Mesendoderm (in vitro differentiated cells): ENCODE measurements at regions not wholly inside any gene's neighbourhood (a gene's known extent, or its start where the extent isn't known, plus 50 kb on each side); places are given as distances from the start of the nearest gene placed in this dataset.
"Not testable (repeated sequence)": the region's sequence is repeated elsewhere in the genome, so short reads cannot be mapped to it uniquely, and the experiment has no call there.

Experiments
- DNase-seq: peaks from one replicate; pipeline ENCODE4 v3.0.0; 2013
- H2AK5ac ChIP-seq: 2 replicates; pipeline ENCODE4 v1.6.1; 2013; ENCODE audit warnings: low read length, inconsistent platforms
- H2BK120ac ChIP-seq: 2 replicates; pipeline ENCODE4 v1.6.1; 2013; ENCODE audit warnings: low read depth, mild to moderate bottlenecking, low read length, moderate library complexity, mixed read lengths
- H2BK15ac ChIP-seq: replicated peaks from 2 replicates; pipeline ENCODE4 v1.6.1; 2013; ENCODE audit warnings: low read depth, mild to moderate bottlenecking, moderate library complexity
- H2BK5ac ChIP-seq: 2 replicates; pipeline ENCODE4 v1.6.1; 2013; ENCODE audit warnings: low read length, inconsistent platforms
- H3K18ac ChIP-seq: 2 replicates; pipeline ENCODE4 v1.6.1; 2013; ENCODE audit warnings: mild to moderate bottlenecking, low read length, mixed read lengths
- H3K23ac ChIP-seq: one replicate; pipeline ENCODE4 v1.6.1; 2013; ENCODE audit warnings: low read length
- H3K27ac ChIP-seq: 2 replicates; pipeline ENCODE4 v1.5.1; 2013; ENCODE audit warnings: low read depth, mild to moderate bottlenecking, inconsistent platforms, low read length, moderate library complexity
- H3K27me3 ChIP-seq: 2 replicates; pipeline ENCODE4 v1.6.1; 2013; ENCODE audit warnings: low read length, control low read depth, mild to moderate bottlenecking, inconsistent platforms; ENCODE audit not compliant: insufficient read depth, poor library complexity
- H3K36me3 ChIP-seq: 2 replicates; pipeline ENCODE4 v1.6.1; 2013; ENCODE audit warnings: low read length, inconsistent platforms; ENCODE audit not compliant: control insufficient read depth, insufficient read depth
- H3K4ac ChIP-seq: one replicate; pipeline ENCODE4 v1.6.1; 2013; ENCODE audit warnings: low read depth, mild to moderate bottlenecking, low read length, moderate library complexity
- H3K4me1 ChIP-seq: 2 replicates; pipeline ENCODE4 v1.6.1; 2013; ENCODE audit warnings: low read depth, low read length, inconsistent platforms; ENCODE audit not compliant: control insufficient read depth
- H3K4me2 ChIP-seq: 2 replicates; pipeline ENCODE4 v1.6.1; 2013; ENCODE audit warnings: low read length
- H3K4me3 ChIP-seq: 2 replicates; pipeline ENCODE4 v1.5.1; 2013; ENCODE audit warnings: mild to moderate bottlenecking, low read length
- H3K56ac ChIP-seq: one replicate; pipeline ENCODE4 v1.6.1; 2013; ENCODE audit warnings: low read length
- H3K79me1 ChIP-seq: 2 replicates; pipeline ENCODE4 v1.6.1; 2013; ENCODE audit warnings: low read length, inconsistent platforms
- H3K79me2 ChIP-seq: 2 replicates; pipeline ENCODE4 v1.6.1; 2013; ENCODE audit warnings: mild to moderate bottlenecking, low read length; ENCODE audit not compliant: control insufficient read depth, insufficient read depth
- H3K9ac ChIP-seq: 2 replicates; pipeline ENCODE4 v1.6.1; 2013; ENCODE audit warnings: low read length, inconsistent platforms
- H4K5ac ChIP-seq: one replicate; pipeline ENCODE4 v1.6.1; 2013; ENCODE audit warnings: low read length
- H4K8ac ChIP-seq: one replicate; pipeline ENCODE4 v1.6.1; 2013; ENCODE audit warnings: low read depth, mild to moderate bottlenecking, control low read depth, low read length, moderate library complexity
- WGBS: extraction: QIAGEN DNeasy Blood & Tissue Kit; methylation state at CpG from one replicate; pipeline ENCODE4 v1.1.7; 2013; ENCODE audit warnings: low lambda C conversion rate, missing lambda C conversion rate; ENCODE audit not compliant: insufficient coverage; ENCODE audit errors: extremely low coverage; 5-methylcytosine and 5-hydroxymethylcytosine counted together

DNA sequence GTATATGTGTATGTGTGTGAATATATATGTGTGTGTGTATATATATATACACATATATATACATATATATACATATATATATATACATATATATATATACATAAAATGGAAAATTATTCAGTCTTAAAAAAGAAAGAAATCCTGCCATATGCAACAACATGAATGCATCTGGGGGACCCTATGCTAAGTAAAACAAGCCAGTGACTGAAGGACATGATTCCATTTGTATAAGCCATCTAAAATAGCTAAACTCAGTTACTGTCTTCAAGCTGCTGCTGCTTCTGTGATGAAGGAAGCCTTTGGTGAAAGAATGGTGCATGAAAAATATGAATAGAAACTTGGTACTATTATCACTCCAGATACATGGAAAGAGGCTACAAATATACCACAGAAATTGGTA, 118.6 kb downstream of the ATXN7L3B start:
- Histone ChIP-seq H3K4ac (no peak overlapping the region), H3K36me3 (no peaks in the 10 kb centered on the region), H3K4me2 (no peak overlapping the region), H2BK15ac (no peak overlapping the region), H3K27ac (no peak overlapping the region), H3K79me2 (no peaks in the 10 kb centered on the region), H4K8ac (no peak overlapping the region), H4K5ac (no peak overlapping the region), H3K27me3 (no peaks in the 10 kb centered on the region), H3K23ac (no peak overlapping the region), H3K79me1 (no peaks in the 10 kb centered on the region), H3K4me1 (no peaks in the 10 kb centered on the region), H3K56ac (no peak overlapping the region), H2BK5ac (no peak overlapping the region), H3K18ac (no peak overlapping the region), H3K4me3 (no peak overlapping the region), H2AK5ac (no peak overlapping the region), H3K9ac (no peak overlapping the region), H2BK120ac (no peak overlapping the region)
- DNase-seq = no peak

DNA sequence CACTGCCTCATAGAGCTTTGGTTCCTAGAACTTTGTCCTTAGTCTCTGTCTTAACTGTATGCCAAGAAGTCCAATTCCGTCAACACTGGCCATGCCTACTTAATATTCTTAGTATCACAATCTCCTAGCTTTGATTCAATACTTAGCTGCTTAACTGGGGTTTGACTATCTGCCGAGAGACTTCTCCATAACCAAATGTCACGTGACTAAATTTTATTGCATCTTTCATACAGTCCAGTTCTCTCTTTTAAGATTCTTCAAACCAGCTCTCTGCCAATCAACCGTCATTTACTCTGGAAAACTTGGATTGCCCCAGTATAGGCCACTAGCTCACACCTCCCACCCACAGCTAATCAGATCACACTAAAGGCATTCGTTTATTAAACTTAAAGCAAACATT, 122.8 kb downstream of the ATXN7L3B start:
- no peaks in the 10 kb centered on the region for H3K79me1 ChIP-seq
- no peak overlapping the region for H3K4me2 ChIP-seq
- H2BK15ac ChIP-seq = no peak overlapping the region
- H3K27ac ChIP-seq = no peak overlapping the region
- H3K9ac ChIP-seq = no peak overlapping the region
- no peak for DNase-seq
- no peak overlapping the region for H2BK120ac ChIP-seq
- H3K79me2 ChIP-seq = no peaks in the 10 kb centered on the region
- no CpG with 5 or more reads among the region's 5 CpGs for WGBS
- H2BK5ac ChIP-seq = no peak overlapping the region
- no peak overlapping the region for H3K23ac ChIP-seq
- no peaks in the 10 kb centered on the region for H3K27me3 ChIP-seq
- H3K56ac ChIP-seq = no peak overlapping the region
- H3K36me3 ChIP-seq = no peaks in the 10 kb centered on the region
- H3K4ac ChIP-seq = no peak overlapping the region
- no peaks in the 10 kb centered on the region for H3K4me1 ChIP-seq
- H4K5ac ChIP-seq = no peak overlapping the region
- H3K18ac ChIP-seq = no peak overlapping the region
- no peak overlapping the region for H4K8ac ChIP-seq
- no peak overlapping the region for H3K4me3 ChIP-seq
- H2AK5ac ChIP-seq = no peak overlapping the region

DNA sequence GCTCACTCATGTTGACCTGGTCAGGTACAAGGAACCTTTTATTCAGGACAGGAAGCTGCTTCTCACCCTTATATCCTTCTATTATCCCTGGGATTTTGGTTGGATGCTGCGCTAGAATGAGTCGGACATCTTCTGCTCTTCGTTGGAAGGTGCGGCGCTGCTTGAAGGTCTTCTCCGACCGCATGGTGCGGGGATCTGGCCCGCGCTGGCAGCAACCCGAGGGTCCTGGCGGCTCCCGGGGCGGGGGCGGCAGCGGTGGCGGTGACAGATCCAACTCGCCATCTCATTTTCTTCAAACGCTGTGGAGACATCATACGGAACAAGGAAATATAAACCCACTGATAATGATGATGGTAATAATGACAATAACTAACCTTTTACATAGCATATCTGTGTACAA, 126.3 kb downstream of the ATXN7L3B start:
- Histone ChIP-seq H3K27ac (no peak overlapping the region), H4K5ac (no peak overlapping the region), H3K27me3 (no peaks in the 10 kb centered on the region), H3K79me2 (no peaks in the 10 kb centered on the region), H3K4me1 (no peaks in the 10 kb centered on the region), H3K4me2 (no peak overlapping the region), H2AK5ac (no peak overlapping the region), H3K36me3 (no peaks in the 10 kb centered on the region), H3K56ac (no peak overlapping the region), H3K4ac (no peak overlapping the region), H2BK120ac (no peak overlapping the region), H2BK5ac (no peak overlapping the region), H3K23ac (no peak overlapping the region), H3K9ac (no peak overlapping the region), H3K18ac (no peak overlapping the region), H2BK15ac (no peak overlapping the region), H4K8ac (no peak overlapping the region), H3K79me1 (no peaks in the 10 kb centered on the region), H3K4me3 (no peak overlapping the region)
- no peak for DNase-seq
- WGBS = no CpG with 5 or more reads among the region's 20 CpGs

DNA sequence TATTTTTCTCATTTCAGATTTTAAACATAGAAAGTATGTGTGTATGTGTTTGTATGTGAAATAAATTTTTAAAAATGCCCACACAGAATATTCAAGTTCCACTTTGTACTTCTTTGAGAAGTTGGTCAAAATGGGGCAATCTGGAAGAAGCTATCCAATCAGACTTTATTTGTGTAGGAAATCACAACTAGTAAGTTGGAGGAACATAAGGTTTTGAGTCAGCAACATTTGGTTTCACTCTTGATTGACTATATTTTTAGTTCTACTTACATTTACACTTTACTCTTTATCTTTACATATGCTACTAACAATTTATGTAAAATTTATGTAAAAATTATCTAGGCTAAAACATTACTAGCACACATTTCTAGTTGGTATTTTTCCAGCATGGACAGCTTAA, 128.1 kb downstream of the ATXN7L3B start:
- Histone ChIP-seq H3K79me2 (no peaks in the 10 kb centered on the region), H3K18ac (no peak overlapping the region), H3K23ac (no peak overlapping the region), H3K4me3 (no peak overlapping the region), H2BK15ac (no peak overlapping the region), H3K27ac (no peak overlapping the region), H3K4me2 (no peak overlapping the region), H2AK5ac (no peak overlapping the region), H3K9ac (no peak overlapping the region), H3K56ac (no peak overlapping the region), H4K5ac (no peak overlapping the region), H3K4me1 (no peaks in the 10 kb centered on the region), H3K36me3 (no peaks in the 10 kb centered on the region), H3K79me1 (no peaks in the 10 kb centered on the region), H4K8ac (no peak overlapping the region), H2BK120ac (no peak overlapping the region), H3K27me3 (no peaks in the 10 kb centered on the region), H3K4ac (no peak overlapping the region), H2BK5ac (no peak overlapping the region)
- DNase-seq = no peak

DNA sequence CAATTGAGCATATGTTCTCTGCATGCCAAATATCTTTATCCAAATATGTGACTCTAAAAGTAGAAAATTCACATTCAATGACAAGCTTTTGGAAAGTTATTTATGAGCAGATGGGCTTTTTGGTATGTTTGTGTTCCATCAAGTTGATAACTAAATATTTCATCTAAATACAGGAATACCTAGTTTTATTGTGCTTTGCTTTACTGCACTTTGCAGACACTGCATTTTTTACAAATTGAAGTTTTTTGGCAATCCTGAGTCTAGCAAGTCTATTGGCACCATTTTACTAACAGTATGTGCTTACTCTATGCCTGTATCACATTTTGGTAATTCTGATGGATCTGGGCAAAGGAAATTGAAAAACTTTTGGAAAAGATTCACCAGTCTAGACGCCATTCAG, 133.8 kb downstream of the ATXN7L3B start:
- H3K27ac ChIP-seq = no peak overlapping the region
- H3K36me3 ChIP-seq = no peaks in the 10 kb centered on the region
- no peak overlapping the region for H2BK120ac ChIP-seq
- no peaks in the 10 kb centered on the region for H3K27me3 ChIP-seq
- no peak overlapping the region for H2BK15ac ChIP-seq
- H3K79me1 ChIP-seq = no peaks in the 10 kb centered on the region
- no peak overlapping the region for H3K23ac ChIP-seq
- no peak overlapping the region for H3K56ac ChIP-seq
- no peak for DNase-seq
- H4K5ac ChIP-seq = no peak overlapping the region
- no peak overlapping the region for H2BK5ac ChIP-seq
- H3K18ac ChIP-seq = no peak overlapping the region
- WGBS = no CpG with 5 or more reads among the region's 1 CpG
- no peak overlapping the region for H3K9ac ChIP-seq
- no peaks in the 10 kb centered on the region for H3K79me2 ChIP-seq
- no peak overlapping the region for H3K4me2 ChIP-seq
- no peak overlapping the region for H2AK5ac ChIP-seq
- H3K4ac ChIP-seq = no peak overlapping the region
- H3K4me1 ChIP-seq = no peaks in the 10 kb centered on the region
- no peak overlapping the region for H3K4me3 ChIP-seq
- no peak overlapping the region for H4K8ac ChIP-seq

DNA sequence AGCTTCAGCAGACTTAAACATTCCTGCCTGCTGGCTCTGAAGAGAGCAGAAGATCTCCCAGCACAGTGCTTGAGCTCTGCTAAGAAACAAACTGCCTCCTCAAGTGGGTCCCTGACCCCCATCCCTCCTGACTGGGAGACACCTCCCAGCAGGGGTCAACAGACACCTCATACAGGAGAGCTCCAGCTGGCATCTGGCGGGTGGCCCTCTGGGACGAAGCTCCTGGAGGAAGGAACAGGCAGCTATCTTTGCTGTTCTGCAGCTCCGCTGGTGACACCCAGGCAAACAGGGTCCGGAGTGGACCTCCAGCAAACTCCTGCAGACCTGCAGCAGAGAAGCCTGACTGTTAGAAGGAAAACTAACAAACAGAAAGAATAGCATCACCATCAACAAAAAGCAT, 139.3 kb downstream of the ATXN7L3B start:
- not testable (repeated sequence) for DNase-seq, H3K4me2 ChIP-seq
- WGBS = no CpG with 5 or more reads among the region's 4 CpGs

More for the DNA sequence above, 139.3 kb downstream of the ATXN7L3B start:
- not testable (repeated sequence) for H3K56ac ChIP-seq, H3K79me2 ChIP-seq, H3K4ac ChIP-seq, H3K4me3 ChIP-seq, H3K27ac ChIP-seq, H3K23ac ChIP-seq, H2BK5ac ChIP-seq, H4K8ac ChIP-seq, H3K4me1 ChIP-seq, H3K36me3 ChIP-seq, H2AK5ac ChIP-seq, H2BK15ac ChIP-seq, H4K5ac ChIP-seq, H2BK120ac ChIP-seq, H3K27me3 ChIP-seq, H3K18ac ChIP-seq, H3K79me1 ChIP-seq, H3K9ac ChIP-seq
